CD14-positive monocyte (primary cell): ENCODE measurements at regions not wholly inside any gene's neighbourhood (a gene's known extent, or its start where the extent isn't known, plus 50 kb on each side); places are given as distances from the start of the nearest gene placed in this dataset.

ENCODE experiments used
- DNase-seq, 3 donors: peaks; one replicate each; pipeline ENCODE4 v3.0.0-alpha.2; 2011 to 2022
- H2AFZ ChIP-seq: 2 replicates; pipeline ENCODE4 v1.6.0; 2012; ENCODE audit warnings: mild to moderate bottlenecking, low read depth, low read length, inconsistent platforms; ENCODE audit not compliant: insufficient read depth, poor library complexity, severe bottlenecking
- H3K27ac ChIP-seq, 2 donors: 1 replicate in 1 of 2; 2 replicates in 1 of 2; pipeline ENCODE4 v1.5.1; 2012 to 2013; ENCODE audit warnings: low read length in 2 of 2, control low read depth in 1 of 2, inconsistent platforms in 1 of 2, low read depth in 1 of 2, mild to moderate bottlenecking in 1 of 2
- H3K27me3 ChIP-seq, 2 donors: one replicate each; pipeline versions ENCODE4 v1.6.0 to v1.6.1; 2011 to 2013; ENCODE audit warnings: low read length in 2 of 2; ENCODE audit not compliant: control insufficient read depth in 2 of 2, insufficient read depth in 2 of 2
- H3K36me3 ChIP-seq, 2 donors: replicated peaks in 1 of 2; 1 replicate in 1 of 2; 2 replicates in 1 of 2; pipeline versions ENCODE4 v1.5.1 to v1.6.1; 2012 to 2013; ENCODE audit warnings: low read length in 2 of 2, control low read depth in 1 of 2, inconsistent platforms in 1 of 2, mild to moderate bottlenecking in 1 of 2; ENCODE audit not compliant: insufficient read depth in 2 of 2, control insufficient read depth in 1 of 2
- H3K4me1 ChIP-seq, 2 donors: 1 replicate in 1 of 2; 2 replicates in 1 of 2; pipeline versions ENCODE4 v1.5.1 to v1.6.1; 2012 to 2013; ENCODE audit warnings: low read length in 2 of 2, control low read depth in 1 of 2, inconsistent platforms in 1 of 2, mild to moderate bottlenecking in 1 of 2, moderate library complexity in 1 of 2; ENCODE audit not compliant: insufficient read depth in 2 of 2, control insufficient read depth in 1 of 2
- H3K4me2 ChIP-seq: replicated peaks from 2 replicates; pipeline ENCODE3; 2012; ENCODE audit warnings: low read length, moderate library complexity, mild to moderate bottlenecking; ENCODE audit not compliant: poor library complexity, severe bottlenecking; ENCODE audit errors: extremely low read depth
- H3K4me3 ChIP-seq, 3 experiments: fragments of 200-600 bp in 1 of 3; sonication (generic) in 1 of 3; replicated peaks in 1 of 3; 1 replicate in 2 of 3; 2 replicates in 1 of 3; pipeline ENCODE4 v1.5.1; 2011 to 2013; ENCODE audit warnings: low read length in 3 of 3, mild to moderate bottlenecking in 3 of 3, control low read depth in 2 of 3, low read depth in 2 of 3, inconsistent platforms in 1 of 3, moderate library complexity in 1 of 3
- H3K79me2 ChIP-seq: 2 replicates; pipeline ENCODE4 v1.6.0; 2012; ENCODE audit warnings: mild to moderate bottlenecking, control low read depth, inconsistent platforms, low read length, moderate library complexity; ENCODE audit not compliant: insufficient read depth
- H3K9ac ChIP-seq: 2 replicates; pipeline ENCODE4 v1.6.0; 2017; ENCODE audit warnings: low read length, mild to moderate bottlenecking; ENCODE audit not compliant: insufficient read depth, poor library complexity, severe bottlenecking
- H3K9me3 ChIP-seq, 2 donors: replicated peaks in 1 of 2; 1 replicate in 1 of 2; 2 replicates in 1 of 2; pipeline versions ENCODE4 v1.5.1 to v1.6.1; 2012 to 2013; ENCODE audit warnings: low read length in 2 of 2, control low read depth in 1 of 2; ENCODE audit not compliant: control insufficient read depth in 1 of 2, insufficient read depth in 1 of 2
- H4K20me1 ChIP-seq: 2 replicates; pipeline ENCODE4 v1.6.0; 2012; ENCODE audit warnings: mild to moderate bottlenecking, low read length, control low read depth, moderate library complexity; ENCODE audit not compliant: insufficient read depth
- H3K27ac Mint-ChIP-seq, 7 donors: one replicate each; pipeline ENCODE4 v1.8.0; 2020; ENCODE audit warnings: mild to moderate bottlenecking in 7 of 7, mixed read lengths in 7 of 7, moderate library complexity in 6 of 7, inconsistent platforms in 2 of 7
- H3K27me3 Mint-ChIP-seq, 3 donors: one replicate each; pipeline ENCODE4 v1.8.0; 2021 to 2022; ENCODE audit warnings: low read depth in 3 of 3, mild to moderate bottlenecking in 3 of 3, mixed read lengths in 3 of 3, moderate library complexity in 3 of 3, inconsistent platforms in 1 of 3
- H3K36me3 Mint-ChIP-seq, 2 donors: one replicate each; pipeline ENCODE4 v1.8.0; 2020; ENCODE audit warnings: mixed read lengths in 2 of 2, inconsistent platforms in 1 of 2, mild to moderate bottlenecking in 1 of 2
- H3K4me1 Mint-ChIP-seq: one replicate; pipeline ENCODE4 v1.8.0; 2020; ENCODE audit warnings: mild to moderate bottlenecking, mixed read lengths
- H3K4me3 Mint-ChIP-seq, 2 donors: one replicate each; pipeline ENCODE4 v1.8.0; 2020; ENCODE audit warnings: mild to moderate bottlenecking in 2 of 2, mixed read lengths in 2 of 2, moderate library complexity in 1 of 2
- H3K9me3 Mint-ChIP-seq, 7 donors: one replicate each; pipeline ENCODE4 v1.8.0; 2020 to 2022; ENCODE audit warnings: mixed read lengths in 7 of 7, mild to moderate bottlenecking in 6 of 7, moderate library complexity in 6 of 7, inconsistent platforms in 2 of 7
- CTCF ChIP-seq: fragments of 200-600 bp; IDR thresholded peaks from one replicate; pipeline ENCODE4 v1.8.0; 2022; ENCODE audit warnings: antibody characterized with exemption, mild to moderate bottlenecking
- WGBS: methylation state at CpG from one replicate; pipeline ENCODE4 v1.1.5; 2013; ENCODE audit warnings: missing lambda C conversion rate; ENCODE audit not compliant: insufficient coverage; 5-methylcytosine and 5-hydroxymethylcytosine counted together
- intact Hi-C, 2 donors: fragments of 100-400 bp; cut with micrococcal nuclease; formaldehyde crosslinking; loops; one replicate each; pipeline versions ENCODE4 v1.15.0 to v1.15.1; 2023

DNA sequence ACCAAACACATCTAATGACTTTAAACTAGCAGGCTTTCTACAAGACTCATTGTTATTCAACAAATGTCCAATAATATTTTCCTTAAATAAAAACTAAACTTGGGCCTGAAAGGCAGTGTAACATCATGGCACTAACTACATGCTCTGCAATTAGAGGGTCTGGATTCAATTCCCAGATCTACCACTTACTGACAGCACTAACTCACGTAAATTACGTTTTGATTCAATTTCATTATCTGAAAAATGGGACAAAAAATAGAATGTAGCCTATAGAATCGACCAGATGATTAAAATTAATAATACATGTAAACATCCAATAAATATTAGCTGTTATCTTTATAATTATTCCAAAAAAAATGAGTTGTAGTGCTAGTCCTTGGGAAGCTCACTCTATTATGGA lies 98.0 kb upstream of the DDX18 start:
- Histone ChIP-seq H3K4me3 (no peak overlapping the region), H3K4me2 (no peak overlapping the region), H3K4me1 (no peaks in the 10 kb centered on the region), H3K27me3 (no peaks in the 10 kb centered on the region), H3K27ac (no peak overlapping the region), H2AFZ (no peak overlapping the region), H3K36me3 (no peaks in the 10 kb centered on the region), H3K9me3 (no peaks in the 10 kb centered on the region), H4K20me1 (no peaks in the 10 kb centered on the region), H3K79me2 (no peaks in the 10 kb centered on the region), H3K9ac (no peak overlapping the region)
- intact Hi-C loops, result no loop called here
- H3K27ac Mint-ChIP-seq, result no peak overlapping the region
- peaks cover 0 to 3% (median 0%) of the 10 kb centered on the region in 7 donors for H3K9me3 Mint-ChIP-seq
- H3K36me3 Mint-ChIP-seq, result no peaks in the 10 kb centered on the region
- no peaks in the 10 kb centered on the region for H3K4me1 Mint-ChIP-seq
- H3K27me3 Mint-ChIP-seq, result peaks cover 0 to 2% (median 1%) of the 10 kb centered on the region in 3 donors
- no peak for TF ChIP-seq CTCF
- DNase-seq, result no peak
- no CpG with 5 or more reads among the region's 3 CpGs for WGBS
- no peak overlapping the region for H3K4me3 Mint-ChIP-seq

- no peaks in the 10 kb centered on the region for H4K20me1 ChIP-seq
- H3K4me3 ChIP-seq, result no peak overlapping the region
- H3K27me3 ChIP-seq, result no peaks in the 10 kb centered on the region
- H3K9me3 Mint-ChIP-seq, result peaks cover 0 to 4% (median 0%) of the 10 kb centered on the region in 7 donors
- H3K4me3 Mint-ChIP-seq, result no peak overlapping the region
- H3K4me1 Mint-ChIP-seq, result no peaks in the 10 kb centered on the region
- H3K4me2 ChIP-seq, result no peak overlapping the region
- no peak overlapping the region for H3K27ac ChIP-seq
- H3K9me3 ChIP-seq, result no peaks in the 10 kb centered on the region
- no peak overlapping the region for H3K27ac Mint-ChIP-seq
- no peak overlapping the region for H2AFZ ChIP-seq
- no peaks in the 10 kb centered on the region for H3K4me1 ChIP-seq
- intact Hi-C loops, result no loop called here
- H3K36me3 Mint-ChIP-seq, result no peaks in the 10 kb centered on the region
- no peak for DNase-seq
- 49% methylated on average over 3 of the region's 6 CpGs for WGBS
- H3K36me3 ChIP-seq, result no peaks in the 10 kb centered on the region
- no peaks in the 10 kb centered on the region for H3K79me2 ChIP-seq
- TF ChIP-seq CTCF, result no peak
- H3K27me3 Mint-ChIP-seq, result peaks cover 0 to 2% (median 1%) of the 10 kb centered on the region in 3 donors
- H3K9ac ChIP-seq, result no peak overlapping the region
Observed at GRCh38 chr2:117717072-117717471, 97.4 kb upstream of the DDX18 start.
